HG03135 (cell line): ENCODE measurements at regions not wholly inside any gene's neighbourhood (a gene's known extent, or its start where the extent isn't known, plus 50 kb on each side); places are given as distances from the start of the nearest gene placed in this dataset.
"Not testable (repeated sequence)": the region's sequence is repeated elsewhere in the genome, so short reads cannot be mapped to it uniquely, and the experiment has no call there.

Source experiments
- ATAC-seq: cut with Tn5 transposase; IDR thresholded peaks from one replicate; pipeline ENCODE4 v1.9.1; 2021; ENCODE audit warnings: mild to moderate bottlenecking, moderate library complexity; ENCODE audit not compliant: unreplicated experiment

GRCh38 chr4:134632056-134632455 is 430.5 kb upstream of the PABPC4L start:
- ATAC-seq: no peak

GRCh38 chr4:134628066-134628465 is 426.5 kb upstream of the PABPC4L start:
- no peak for ATAC-seq

GRCh38 chr4:134627366-134627765 is 425.8 kb upstream of the PABPC4L start:
- ATAC-seq: no peak

DNA sequence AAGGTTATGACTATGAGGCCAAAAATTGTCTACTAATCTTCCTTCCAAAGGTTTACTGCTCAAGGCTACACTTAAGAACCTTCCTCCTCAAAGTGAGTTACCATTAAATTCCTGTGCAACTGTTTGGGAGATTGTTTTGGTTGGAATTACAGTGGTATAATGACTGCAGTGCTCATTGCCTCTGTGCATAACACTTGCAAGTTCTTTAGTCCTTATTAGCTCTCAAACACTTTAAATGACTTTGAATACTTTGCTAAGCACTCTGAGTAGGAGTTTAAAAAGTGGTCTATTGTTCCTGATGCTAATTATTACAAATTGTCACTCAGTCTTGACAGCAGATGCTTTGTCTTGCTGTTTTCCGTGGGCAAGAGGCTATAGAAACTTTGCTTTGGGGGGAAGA is 422.8 kb upstream of the PABPC4L start:
- no peak for ATAC-seq

DNA sequence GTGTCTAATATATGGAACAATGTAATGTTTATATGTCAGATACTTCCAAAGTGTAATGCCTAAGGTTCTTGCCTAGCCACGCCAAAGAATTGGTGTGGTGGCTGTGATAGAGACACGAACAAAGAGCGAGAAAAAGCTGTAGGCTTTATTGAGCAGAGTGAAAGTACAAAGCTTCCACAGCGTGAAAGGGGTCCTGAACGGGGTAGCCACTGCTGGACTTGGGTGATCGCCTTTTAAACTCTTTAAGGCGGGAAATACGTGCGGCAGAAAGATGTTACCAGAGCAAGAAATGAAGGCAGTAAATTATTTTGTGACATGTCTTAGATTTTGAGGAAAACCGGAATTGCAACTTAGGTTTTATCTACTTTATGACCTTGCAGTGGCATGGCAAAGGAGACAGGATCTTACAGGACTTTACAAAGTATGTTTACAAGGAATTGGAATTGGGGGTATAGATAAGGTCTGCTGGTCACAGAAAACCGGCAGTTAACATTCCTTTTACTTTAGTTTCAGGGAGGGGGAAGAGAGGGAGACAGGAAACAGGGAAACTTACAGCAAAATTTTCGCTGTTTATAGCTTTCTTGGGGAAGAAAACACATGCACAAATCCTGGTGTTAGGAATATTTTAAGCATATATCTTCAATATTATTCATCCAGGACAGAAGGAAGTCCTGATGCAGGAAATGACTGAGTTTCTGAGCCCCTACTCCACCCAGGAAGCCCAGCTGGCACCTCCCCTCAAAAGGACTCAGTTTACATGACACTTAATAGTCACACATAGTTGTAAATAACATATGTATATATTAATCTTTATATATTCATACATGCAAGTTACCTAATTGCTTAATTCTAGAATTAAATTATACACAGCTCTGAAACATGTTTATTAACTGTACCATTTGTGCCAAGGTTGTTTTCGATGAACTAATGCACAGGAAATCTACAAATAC is 421.3 kb upstream of the PABPC4L start:
- ATAC-seq: not testable (repeated sequence)

- no peak for ATAC-seq
Observed at GRCh38 chr4:134622199-134622598, 420.6 kb upstream of the PABPC4L start.

GRCh38 chr4:134621715-134622114 is 420.1 kb upstream of the PABPC4L start:
- ATAC-seq: not testable (repeated sequence)

DNA sequence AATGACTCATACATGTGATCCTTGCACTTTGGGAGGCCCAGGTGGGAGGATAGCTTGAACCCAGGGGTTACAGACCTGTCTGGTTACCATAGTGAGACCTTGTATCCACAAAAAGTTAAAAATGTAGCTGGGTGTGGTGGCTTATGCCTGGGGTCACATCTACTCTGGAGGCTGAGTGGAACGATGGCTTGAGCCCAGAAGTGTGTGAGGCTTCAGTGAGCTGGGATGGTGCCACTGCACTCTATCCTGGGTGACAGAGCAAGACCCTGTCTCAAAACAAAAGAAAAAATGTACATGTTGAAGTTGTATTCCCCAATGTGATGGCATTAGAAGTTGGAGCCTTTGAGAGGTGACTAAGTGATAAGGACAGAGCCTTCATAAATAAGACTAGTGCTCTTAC is 409.4 kb upstream of the PABPC4L start:
- no peak for ATAC-seq

- ATAC-seq: no peak
Observed at GRCh38 chr4:134610172-134610571, 408.6 kb upstream of the PABPC4L start.

DNA sequence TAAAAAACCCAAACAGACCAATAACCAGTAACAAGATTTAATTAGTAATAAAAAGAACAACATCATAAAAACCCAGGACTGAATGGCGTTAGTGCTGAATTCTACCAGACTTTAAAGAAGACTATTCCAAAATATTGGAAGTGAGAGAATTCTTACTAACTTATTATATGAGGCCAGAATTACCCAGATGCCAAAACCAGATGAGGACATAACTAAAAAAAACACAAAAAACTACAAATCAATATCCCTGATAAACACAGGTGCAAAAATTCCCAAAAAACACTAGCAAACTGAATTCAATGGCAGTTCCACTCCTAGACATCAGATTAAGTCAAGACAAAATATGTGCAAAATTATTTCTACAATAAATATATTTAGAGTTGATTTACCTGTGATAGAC is 400.1 kb upstream of the PABPC4L start:
- ATAC-seq: no peak

GRCh38 chr4:134591326-134591725 is 389.7 kb upstream of the PABPC4L start:
- ATAC-seq: no peak

- ATAC-seq: no peak
Observed at GRCh38 chr4:134585972-134586371, 384.4 kb upstream of the PABPC4L start.

- ATAC-seq: no peak
Observed at GRCh38 chr4:134567461-134567860, 365.9 kb upstream of the PABPC4L start.

DNA sequence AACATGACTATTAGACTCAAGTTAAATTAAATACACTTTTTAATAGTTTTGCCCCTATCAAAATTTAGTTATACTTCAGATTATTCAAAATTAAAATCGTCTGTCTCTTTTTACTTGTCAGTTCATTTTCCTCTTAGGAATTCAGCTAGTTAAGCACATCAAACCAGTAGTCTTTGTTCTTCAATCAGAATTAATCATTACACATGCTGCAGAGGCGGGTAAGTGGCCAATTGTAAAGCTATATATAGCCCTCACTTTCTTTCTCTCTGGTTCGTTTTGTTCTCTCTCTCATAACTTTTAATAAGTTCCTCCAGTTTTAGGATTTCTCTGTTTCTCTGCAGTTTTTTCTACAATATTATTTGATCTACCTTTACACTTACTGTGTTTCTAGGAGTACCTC is 359.1 kb upstream of the PABPC4L start:
- no peak for ATAC-seq

DNA sequence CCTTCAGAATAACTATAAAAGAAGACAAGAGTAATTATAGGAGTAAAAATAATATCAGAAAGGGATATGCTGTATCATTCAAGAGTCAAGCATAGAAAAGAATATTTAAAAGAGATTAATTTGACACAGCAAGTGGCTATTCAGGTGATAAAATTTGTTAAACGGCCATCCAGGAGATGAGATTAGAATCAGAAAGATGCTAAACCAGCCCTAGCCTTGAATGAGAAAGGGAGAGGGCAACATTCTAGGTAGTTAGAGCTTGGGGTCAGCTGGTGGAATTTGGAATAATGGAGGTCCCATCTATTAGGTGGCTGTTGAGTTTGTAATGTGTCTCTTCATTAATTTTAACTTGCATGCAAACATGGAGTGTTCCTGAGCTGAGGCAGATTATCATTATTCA is 350.5 kb upstream of the PABPC4L start:
- no peak for ATAC-seq

DNA sequence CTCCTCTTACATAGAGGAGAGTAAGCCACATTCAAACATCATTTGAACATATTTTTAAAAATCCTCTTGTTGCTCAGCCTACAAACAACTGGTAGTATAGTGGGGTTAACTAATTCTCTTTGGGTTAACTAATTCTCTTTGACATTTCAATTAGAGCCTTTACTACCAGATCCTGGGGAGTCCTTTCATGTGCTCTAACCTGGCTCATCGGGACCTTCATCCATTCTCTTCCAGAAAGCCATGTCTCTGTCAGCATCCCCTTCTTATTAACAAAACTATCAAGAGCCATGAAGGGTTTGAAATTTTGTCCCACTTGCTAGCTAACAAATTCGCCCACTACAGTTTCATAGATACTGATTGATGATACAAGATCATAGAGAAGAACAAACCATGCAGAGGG is 349.8 kb upstream of the PABPC4L start:
- ATAC-seq: no peak

DNA sequence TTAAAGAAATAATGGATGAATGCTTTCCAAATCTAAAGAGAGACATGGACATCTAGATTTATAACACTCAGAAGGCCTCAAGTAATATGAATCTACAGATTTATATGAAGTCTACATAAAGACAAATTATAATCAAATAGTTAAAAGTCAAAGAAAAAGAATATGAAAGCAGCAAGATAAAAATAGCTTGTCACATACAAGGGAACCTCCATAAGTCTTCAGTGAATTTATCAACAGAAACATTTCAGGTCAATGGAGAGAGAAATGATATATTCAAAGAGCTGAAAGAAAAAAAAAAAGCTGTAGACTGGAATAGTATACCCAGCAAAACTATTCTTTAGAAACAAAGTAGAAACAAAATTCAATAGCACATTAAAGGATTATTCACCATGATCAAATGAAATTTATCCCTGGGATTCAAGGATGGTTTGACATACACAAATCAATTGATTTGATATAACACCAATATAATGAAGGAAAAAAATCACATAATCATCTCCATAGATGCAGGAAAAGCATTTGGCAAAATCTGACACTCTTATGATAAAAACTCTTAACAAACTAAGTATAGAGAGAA is 346.6 kb upstream of the PABPC4L start:
- ATAC-seq: no peak

GRCh38 chr4:134546279-134546678 is 344.7 kb upstream of the PABPC4L start:
- no peak for ATAC-seq

DNA sequence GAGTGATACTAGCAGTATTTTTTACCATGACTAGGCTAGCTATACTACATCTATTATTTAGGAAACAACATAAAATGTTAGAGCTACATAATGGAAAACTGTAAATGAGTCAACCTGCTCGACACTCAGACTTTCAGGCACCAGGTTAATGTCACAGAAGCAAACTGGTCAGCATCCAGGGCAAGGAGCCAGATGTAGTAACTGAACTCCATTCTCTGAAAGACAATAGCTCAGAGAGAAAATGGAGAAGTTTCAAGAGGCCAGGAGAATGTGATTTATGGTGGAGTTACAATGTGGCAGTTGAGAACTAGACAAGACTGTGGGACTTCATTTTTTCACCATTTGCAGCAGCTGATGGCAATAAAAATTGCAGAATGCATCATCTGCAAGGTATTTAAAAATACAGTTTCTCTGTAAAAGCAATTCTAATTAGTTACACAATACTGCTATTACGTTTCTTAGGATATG is 342.7 kb upstream of the PABPC4L start:
- ATAC-seq: no peak

- no peak for ATAC-seq
Observed at GRCh38 chr4:134540588-134540987, 339.0 kb upstream of the PABPC4L start.

- ATAC-seq: no peak
Observed at GRCh38 chr4:134539729-134540231, 338.2 kb upstream of the PABPC4L start.

GRCh38 chr4:134537701-134538100 is 336.1 kb upstream of the PABPC4L start:
- ATAC-seq: no peak
